CD4-positive, CD25-positive, alpha-beta regulatory T cell (primary cell): ENCODE measurements at regions not wholly inside any gene's neighbourhood (a gene's known extent, or its start where the extent isn't known, plus 50 kb on each side); places are given as distances from the start of the nearest gene placed in this dataset.

Source experiments
- ATAC-seq, 2 donors: fragments of 150-1000 bp; cut with Tn5 transposase; one replicate each; pipeline ENCODE4 v1.10.0; 2021; ENCODE audit warnings: low read depth in 2 of 2, moderate number of reproducible peaks in 2 of 2, moderate library complexity in 1 of 2
- DNase-seq, 3 donors: peaks; one replicate each; pipeline versions ENCODE4 v3.0.0 to v3.0.0-alpha.2; 2012 to 2022; ENCODE audit warnings: mixed read lengths in 1 of 3
- H3K27ac ChIP-seq: one replicate; pipeline ENCODE4 v1.7.0; 2013; ENCODE audit warnings: mild to moderate bottlenecking, low read length; ENCODE audit not compliant: insufficient read depth, poor library complexity, severe bottlenecking
- H3K27me3 ChIP-seq: one replicate; pipeline ENCODE4 v1.7.0; 2013; ENCODE audit warnings: low read length; ENCODE audit not compliant: control insufficient read depth, insufficient read depth
- H3K36me3 ChIP-seq: one replicate; pipeline ENCODE4 v1.7.0; 2013; ENCODE audit warnings: mild to moderate bottlenecking, low read length, moderate library complexity; ENCODE audit not compliant: control insufficient read depth, insufficient read depth
- H3K4me1 ChIP-seq: 2 replicates; pipeline ENCODE4 v1.7.0; 2013; ENCODE audit warnings: mild to moderate bottlenecking, low read length; ENCODE audit not compliant: insufficient read depth, control insufficient read depth, poor library complexity, severe bottlenecking
- H3K4me3 ChIP-seq: one replicate; pipeline ENCODE4 v1.7.0; 2013; ENCODE audit warnings: low read depth, mild to moderate bottlenecking, low read length, moderate library complexity
- H3K9me3 ChIP-seq, 2 experiments: 1 replicate in 1 of 2; 2 replicates in 1 of 2; pipeline ENCODE4 v1.7.0; 2013; ENCODE audit warnings: low read length in 2 of 2, mild to moderate bottlenecking in 1 of 2, moderate library complexity in 1 of 2; ENCODE audit not compliant: control insufficient read depth in 2 of 2
- H3K27ac Mint-ChIP-seq, 3 donors: one replicate each; pipeline ENCODE4 v1.8.0; 2020 to 2022; ENCODE audit warnings: mild to moderate bottlenecking in 3 of 3, mixed read lengths in 3 of 3, moderate library complexity in 2 of 3
- H3K27me3 Mint-ChIP-seq: one replicate; pipeline ENCODE4 v1.8.0; 2022; ENCODE audit warnings: mild to moderate bottlenecking, mixed read lengths
- H3K36me3 Mint-ChIP-seq: one replicate; pipeline ENCODE4 v1.8.0; 2020; ENCODE audit warnings: mixed read lengths
- H3K4me1 Mint-ChIP-seq, 4 donors: one replicate each; pipeline ENCODE4 v1.8.0; 2020 to 2022; ENCODE audit warnings: mixed read lengths in 4 of 4, mild to moderate bottlenecking in 1 of 4
- H3K4me3 Mint-ChIP-seq, 4 donors: one replicate each; pipeline ENCODE4 v1.8.0; 2020 to 2022; ENCODE audit warnings: mild to moderate bottlenecking in 4 of 4, mixed read lengths in 4 of 4, moderate library complexity in 3 of 4
- H3K9me3 Mint-ChIP-seq, 7 donors: one replicate each; pipeline ENCODE4 v1.8.0; 2020 to 2022; ENCODE audit warnings: mixed read lengths in 7 of 7, mild to moderate bottlenecking in 3 of 7, moderate library complexity in 2 of 7

GRCh38 chr5:119897537-119898370, 268.4 kb downstream of the FAM170A start:
- no peaks in the 10 kb centered on the region for H3K4me1 ChIP-seq
- no peak overlapping the region for H3K4me3 Mint-ChIP-seq
- no peaks in the 10 kb centered on the region for H3K36me3 Mint-ChIP-seq
- H3K36me3 ChIP-seq: no peaks in the 10 kb centered on the region
- H3K9me3 Mint-ChIP-seq: peaks cover 0 to 4% (median 0%) of the 10 kb centered on the region in 7 donors
- H3K27ac ChIP-seq: no peak overlapping the region
- ATAC-seq (no peak), DNase-seq (no peak)
- no peaks in the 10 kb centered on the region for H3K4me1 Mint-ChIP-seq
- H3K4me3 ChIP-seq: no peak overlapping the region
- H3K27me3 Mint-ChIP-seq: no peaks in the 10 kb centered on the region
- no peaks in the 10 kb centered on the region for H3K9me3 ChIP-seq
- H3K27ac Mint-ChIP-seq: peak overlapping the region in 1 of 3 donors; percentile 43
- H3K27me3 ChIP-seq: no peaks in the 10 kb centered on the region

GRCh38 chr5:119899981-119900380, 270.6 kb downstream of the FAM170A start:
- Histone ChIP-seq H3K4me1 (no peaks in the 10 kb centered on the region), H3K36me3 (no peaks in the 10 kb centered on the region), H3K4me3 (no peak overlapping the region), H3K27me3 (no peaks in the 10 kb centered on the region), H3K27ac (no peak overlapping the region), H3K9me3 (no peaks in the 10 kb centered on the region)
- Mint-ChIP-seq H3K27me3 (no peaks in the 10 kb centered on the region), H3K9me3 (peaks cover 0 to 2% (median 0%) of the 10 kb centered on the region in 7 donors), H3K27ac (no peak overlapping the region), H3K4me3 (no peak overlapping the region), H3K4me1 (no peaks in the 10 kb centered on the region), H3K36me3 (no peaks in the 10 kb centered on the region)
- ATAC-seq: no peak
- DNase-seq: no peak

GRCh38 chr5:119902593-119902992, 273.2 kb downstream of the FAM170A start:
- H3K9me3 ChIP-seq: no peaks in the 10 kb centered on the region
- DNase-seq (no peak), ATAC-seq (no peak)
- no peaks in the 10 kb centered on the region for H3K36me3 ChIP-seq
- Mint-ChIP-seq H3K4me1 (no peaks in the 10 kb centered on the region), H3K36me3 (no peaks in the 10 kb centered on the region), H3K27me3 (no peaks in the 10 kb centered on the region), H3K4me3 (no peak overlapping the region), H3K9me3 (peaks cover 0 to 7% (median 2%) of the 10 kb centered on the region in 7 donors), H3K27ac (no peak overlapping the region)
- no peaks in the 10 kb centered on the region for H3K27me3 ChIP-seq
- H3K4me1 ChIP-seq: no peaks in the 10 kb centered on the region
- H3K27ac ChIP-seq: no peak overlapping the region
- H3K4me3 ChIP-seq: no peak overlapping the region

GRCh38 chr5:119913425-119913824, 284.1 kb downstream of the FAM170A start:
- no peaks in the 10 kb centered on the region for H3K27me3 Mint-ChIP-seq
- DNase-seq: no peak
- H3K36me3 Mint-ChIP-seq: no peaks in the 10 kb centered on the region
- H3K27me3 ChIP-seq: no peaks in the 10 kb centered on the region
- H3K4me1 ChIP-seq: no peaks in the 10 kb centered on the region
- ATAC-seq: no peak
- no peak overlapping the region for H3K4me3 ChIP-seq
- no peaks in the 10 kb centered on the region for H3K36me3 ChIP-seq
- H3K4me3 Mint-ChIP-seq: no peak overlapping the region
- peaks cover 0 to 11% (median 2%) of the 10 kb centered on the region in 7 donors for H3K9me3 Mint-ChIP-seq
- no peaks in the 10 kb centered on the region for H3K9me3 ChIP-seq
- H3K27ac ChIP-seq: no peak overlapping the region
- H3K4me1 Mint-ChIP-seq: no peaks in the 10 kb centered on the region
- no peak overlapping the region for H3K27ac Mint-ChIP-seq

GRCh38 chr5:119919279-119919678, 289.9 kb downstream of the FAM170A start:
- H3K27ac Mint-ChIP-seq: no peak overlapping the region

GRCh38 chr5:119926301-119926700, 296.9 kb downstream of the FAM170A start:
- Mint-ChIP-seq H3K4me1 (no peaks in the 10 kb centered on the region), H3K27ac (peak overlapping the region in 1 of 3 donors; percentile 52), H3K4me3 (peak overlapping the region in 1 of 4 donors; percentile 52), H3K9me3 (peaks cover 0 to 2% (median 0%) of the 10 kb centered on the region in 7 donors), H3K27me3 (no peaks in the 10 kb centered on the region), H3K36me3 (no peaks in the 10 kb centered on the region)
- no peak for DNase-seq
- H3K4me1 ChIP-seq: no peaks in the 10 kb centered on the region
- H3K27ac ChIP-seq: no peak overlapping the region
- no peaks in the 10 kb centered on the region for H3K27me3 ChIP-seq
- H3K4me3 ChIP-seq: no peak overlapping the region
- no peak for ATAC-seq
- no peaks in the 10 kb centered on the region for H3K36me3 ChIP-seq
- no peaks in the 10 kb centered on the region for H3K9me3 ChIP-seq

More at GRCh38 chr5:119919279-119919678, 289.9 kb downstream of the FAM170A start:
- Mint-ChIP-seq H3K36me3 (no peaks in the 10 kb centered on the region), H3K27me3 (no peaks in the 10 kb centered on the region), H3K4me1 (no peaks in the 10 kb centered on the region), H3K4me3 (no peak overlapping the region), H3K9me3 (peaks cover 0 to 2% (median 0%) of the 10 kb centered on the region in 7 donors)
- H3K27ac ChIP-seq: no peak overlapping the region
- no peaks in the 10 kb centered on the region for H3K9me3 ChIP-seq
- no peaks in the 10 kb centered on the region for H3K27me3 ChIP-seq
- H3K4me1 ChIP-seq: no peaks in the 10 kb centered on the region
- H3K4me3 ChIP-seq: no peak overlapping the region
- no peaks in the 10 kb centered on the region for H3K36me3 ChIP-seq
- ATAC-seq (no peak), DNase-seq (no peak)

- H3K4me3 ChIP-seq: no peak overlapping the region
- no peaks in the 10 kb centered on the region for H3K27me3 ChIP-seq
- Mint-ChIP-seq H3K9me3 (peaks cover 0 to 2% (median 0%) of the 10 kb centered on the region in 7 donors), H3K4me1 (no peaks in the 10 kb centered on the region), H3K4me3 (no peak overlapping the region), H3K36me3 (no peaks in the 10 kb centered on the region), H3K27ac (no peak overlapping the region), H3K27me3 (no peaks in the 10 kb centered on the region)
- DNase-seq (no peak), ATAC-seq (no peak)
- H3K4me1 ChIP-seq: no peaks in the 10 kb centered on the region
- no peaks in the 10 kb centered on the region for H3K36me3 ChIP-seq
- H3K27ac ChIP-seq: no peak overlapping the region
- H3K9me3 ChIP-seq: no peaks in the 10 kb centered on the region
Observed at GRCh38 chr5:119928974-119929373, 299.6 kb downstream of the FAM170A start.

- no peaks in the 10 kb centered on the region for H3K36me3 Mint-ChIP-seq
- H3K36me3 ChIP-seq: no peaks in the 10 kb centered on the region
- H3K27me3 Mint-ChIP-seq: no peaks in the 10 kb centered on the region
- no peak overlapping the region for H3K4me3 ChIP-seq
- no peak overlapping the region for H3K4me3 Mint-ChIP-seq
- H3K4me1 ChIP-seq: no peaks in the 10 kb centered on the region
- ATAC-seq (no peak), DNase-seq (no peak)
- H3K27ac ChIP-seq: no peak overlapping the region
- no peaks in the 10 kb centered on the region for H3K27me3 ChIP-seq
- H3K27ac Mint-ChIP-seq: no peak overlapping the region
- peaks cover 0 to 2% (median 0%) of the 10 kb centered on the region in 7 donors for H3K9me3 Mint-ChIP-seq
- no peaks in the 10 kb centered on the region for H3K9me3 ChIP-seq
- H3K4me1 Mint-ChIP-seq: no peaks in the 10 kb centered on the region
Observed at GRCh38 chr5:119930490-119930889, 301.1 kb downstream of the FAM170A start.
